ENCODE measurements at regions not wholly inside any gene's neighbourhood (a gene's known extent, or its start where the extent isn't known, plus 50 kb on each side); places are given as distances from the start of the nearest gene placed in this dataset.

DNA sequence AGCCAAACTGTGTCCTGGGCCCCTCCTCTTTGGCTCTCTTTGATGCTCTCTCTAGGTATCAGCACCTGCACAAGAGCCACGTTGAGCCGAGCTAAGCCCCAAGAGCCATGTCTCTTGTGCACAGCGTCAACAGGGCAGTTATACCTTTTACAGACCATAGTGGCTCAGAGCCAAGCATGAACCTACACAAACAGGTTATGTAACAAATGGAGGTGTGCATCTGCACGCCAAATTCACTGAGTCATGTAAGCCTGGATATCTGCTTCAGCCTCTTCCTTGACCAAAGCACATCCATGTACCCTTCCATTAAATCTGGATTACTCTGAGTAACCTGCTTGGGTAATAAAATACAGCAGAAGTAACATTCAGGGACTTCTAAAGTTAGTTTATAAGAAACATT is 509.7 kb downstream of the NAV3 start:
- DNase-seq (ENCODE audit: extremely low spot score) = no peak
- TF ChIP-seq, protein P1, sequence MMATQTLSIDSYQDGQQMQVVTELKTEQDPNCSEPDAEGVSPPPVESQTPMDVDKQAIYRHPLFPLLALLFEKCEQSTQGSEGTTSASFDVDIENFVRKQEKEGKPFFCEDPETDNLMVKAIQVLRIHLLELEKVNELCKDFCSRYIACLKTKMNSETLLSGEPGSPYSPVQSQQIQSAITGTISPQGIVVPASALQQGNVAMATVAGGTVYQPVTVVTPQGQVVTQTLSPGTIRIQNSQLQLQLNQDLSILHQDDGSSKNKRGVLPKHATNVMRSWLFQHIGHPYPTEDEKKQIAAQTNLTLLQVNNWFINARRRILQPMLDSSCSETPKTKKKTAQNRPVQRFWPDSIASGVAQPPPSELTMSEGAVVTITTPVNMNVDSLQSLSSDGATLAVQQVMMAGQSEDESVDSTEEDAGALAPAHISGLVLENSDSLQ (IDR thresholded peaks at IDR 0.05) = no peak
- no peak for TF ChIP-seq SP1 (IDR thresholded peaks at IDR 0.05)
- no peak for TF ChIP-seq BHLHE40 (IDR thresholded peaks at IDR 0.05; ENCODE audit: borderline replicate concordance)
- POLR2A ChIA-PET = no interaction called here
- CTCF ChIA-PET = interaction anchor here (0.6 kb wide), 1 partner anchor 123 kb away, joined by 3 read pairs; no protein-coding TSS in a partner anchor

GRCh38 chr12:78343657-78344056 is 513.0 kb downstream of the NAV3 start:
- no peak for TF ChIP-seq HDGF (IDR thresholded peaks at IDR 0.05; ENCODE audit: borderline replicate concordance)
- no peak for TF ChIP-seq BHLHE40 (IDR thresholded peaks at IDR 0.05; ENCODE audit: borderline replicate concordance)
- TF ChIP-seq LEF1 (IDR thresholded peaks at IDR 0.05; ENCODE audit: borderline replicate concordance) = no peak
- TF ChIP-seq L3MBTL2 (conservative IDR thresholded peaks at IDR 0.05) = no peak
- no peak for TF ChIP-seq NFRKB (IDR thresholded peaks at IDR 0.05)
- no peak for TF ChIP-seq ZNF384 (IDR thresholded peaks at IDR 0.05)
- no peak for TF ChIP-seq SUZ12 (IDR thresholded peaks at IDR 0.05)
- TF ChIP-seq FOXA1 (IDR thresholded peaks at IDR 0.05) = no peak
- TF ChIP-seq CTBP1 (IDR thresholded peaks at IDR 0.05; ENCODE audit: borderline replicate concordance) = no peak
- TF ChIP-seq, protein P1 (IDR thresholded peaks at IDR 0.05) = no peak
- TF ChIP-seq SP1 (IDR thresholded peaks at IDR 0.05) = no peak
- TF ChIP-seq TARDBP (IDR thresholded peaks at IDR 0.05) = no peak
- no peak for TF ChIP-seq FOXM1 (IDR thresholded peaks at IDR 0.05; ENCODE audit: borderline replicate concordance)
- TF ChIP-seq FOXK2 (IDR thresholded peaks at IDR 0.05) = no peak
- TF ChIP-seq ELF4 (IDR thresholded peaks at IDR 0.05) = no peak
- POLR2A ChIA-PET = no interaction called here
- CTCF ChIA-PET = no interaction called here
- no peak for DNase-seq (ENCODE audit: extremely low spot score)

GRCh38 chr12:78359520-78359919 is 505.1 kb upstream of the SYT1 start:
- POLR2A ChIA-PET = no interaction called here
- no peak for TF ChIP-seq BHLHE40 (IDR thresholded peaks at IDR 0.05; ENCODE audit: borderline replicate concordance)
- no peak for TF ChIP-seq ARNT (IDR thresholded peaks at IDR 0.05)
- no peak for TF ChIP-seq FOXA1 (IDR thresholded peaks at IDR 0.05)
- no peak for TF ChIP-seq SP1 (IDR thresholded peaks at IDR 0.05)
- TF ChIP-seq SUZ12 (IDR thresholded peaks at IDR 0.05) = no peak
- TF ChIP-seq CTBP1 (IDR thresholded peaks at IDR 0.05; ENCODE audit: borderline replicate concordance) = no peak
- no peak for TF ChIP-seq L3MBTL2 (conservative IDR thresholded peaks at IDR 0.05)
- no peak for TF ChIP-seq LEF1 (IDR thresholded peaks at IDR 0.05; ENCODE audit: borderline replicate concordance)
- no peak for TF ChIP-seq ELF4 (IDR thresholded peaks at IDR 0.05)
- TF ChIP-seq FOXM1 (IDR thresholded peaks at IDR 0.05; ENCODE audit: borderline replicate concordance) = no peak
- TF ChIP-seq, protein P1 (IDR thresholded peaks at IDR 0.05) = no peak
- no peak for TF ChIP-seq FOXK2 (IDR thresholded peaks at IDR 0.05)
- no peak for TF ChIP-seq TARDBP (IDR thresholded peaks at IDR 0.05)
- no peak for TF ChIP-seq NFRKB (IDR thresholded peaks at IDR 0.05)
- no peak for TF ChIP-seq HDGF (IDR thresholded peaks at IDR 0.05; ENCODE audit: borderline replicate concordance)
- no peak for TF ChIP-seq ZNF384 (IDR thresholded peaks at IDR 0.05)
- CTCF ChIA-PET = no interaction called here
- DNase-seq (ENCODE audit: extremely low spot score) = no peak

DNA sequence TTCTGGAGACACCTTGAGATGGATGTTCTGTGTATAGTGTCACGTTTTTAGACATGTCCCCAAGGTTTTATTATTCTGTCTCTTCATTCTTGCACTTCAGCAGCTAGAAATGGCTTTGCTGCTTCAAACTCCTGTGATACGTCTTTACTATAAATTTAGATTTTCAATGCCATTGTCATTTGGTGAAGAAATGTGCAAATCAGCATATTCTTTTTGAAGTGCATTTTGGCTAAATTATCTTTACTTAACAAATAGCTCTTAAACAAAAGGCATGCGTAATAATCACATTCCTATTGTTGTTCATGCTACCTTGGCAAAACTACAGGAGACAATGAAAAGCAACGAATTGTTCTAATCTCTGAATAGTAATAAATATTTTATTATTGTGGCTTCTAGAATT is 502.9 kb upstream of the SYT1 start:
- CTCF ChIA-PET = no interaction called here
- TF ChIP-seq TARDBP (IDR thresholded peaks at IDR 0.05) (no peak), ELF4 (IDR thresholded peaks at IDR 0.05) (no peak), NFRKB (IDR thresholded peaks at IDR 0.05) (no peak), ARNT (IDR thresholded peaks at IDR 0.05) (no peak), FOXM1 (IDR thresholded peaks at IDR 0.05; ENCODE audit: borderline replicate concordance) (no peak), FOXA1 (IDR thresholded peaks at IDR 0.05) (no peak), SP1 (IDR thresholded peaks at IDR 0.05) (no peak), LEF1 (IDR thresholded peaks at IDR 0.05; ENCODE audit: borderline replicate concordance) (no peak), BHLHE40 (IDR thresholded peaks at IDR 0.05; ENCODE audit: borderline replicate concordance) (no peak), SUZ12 (IDR thresholded peaks at IDR 0.05) (no peak), ZNF384 (IDR thresholded peaks at IDR 0.05) (no peak), L3MBTL2 (conservative IDR thresholded peaks at IDR 0.05) (no peak), FOXK2 (IDR thresholded peaks at IDR 0.05) (no peak), HDGF (IDR thresholded peaks at IDR 0.05; ENCODE audit: borderline replicate concordance) (no peak), CTBP1 (IDR thresholded peaks at IDR 0.05; ENCODE audit: borderline replicate concordance) (no peak)
- TF ChIP-seq, protein P1 (IDR thresholded peaks at IDR 0.05) = no peak
- no peak for DNase-seq (ENCODE audit: extremely low spot score)
- POLR2A ChIA-PET = no interaction called here

DNA sequence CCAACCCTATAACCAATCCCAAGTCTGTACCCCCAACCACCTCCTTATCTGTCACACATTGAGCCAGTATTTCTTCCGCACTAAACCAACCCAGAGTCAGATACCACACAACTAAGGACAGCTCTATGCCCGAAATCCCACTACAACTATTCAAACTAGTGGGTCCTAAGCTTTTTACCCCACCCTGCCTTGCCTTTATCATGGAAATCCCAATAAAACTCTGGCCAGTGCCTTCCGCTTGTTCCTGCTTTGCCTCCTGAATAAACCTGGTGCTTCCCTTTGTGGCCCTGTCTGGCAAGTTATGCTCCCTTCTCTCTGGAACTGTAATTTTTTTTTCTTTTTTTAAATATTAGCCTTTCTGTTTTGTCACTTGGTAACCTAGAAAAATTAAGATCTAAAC is 493.3 kb upstream of the SYT1 start:
- no peak for DNase-seq (ENCODE audit: extremely low spot score)
- CTCF ChIA-PET = no interaction called here
- no peak for TF ChIP-seq CTBP1 (IDR thresholded peaks at IDR 0.05; ENCODE audit: borderline replicate concordance)
- TF ChIP-seq BHLHE40 (IDR thresholded peaks at IDR 0.05; ENCODE audit: borderline replicate concordance) = no peak
- TF ChIP-seq ARNT (IDR thresholded peaks at IDR 0.05) = no peak
- TF ChIP-seq L3MBTL2 (conservative IDR thresholded peaks at IDR 0.05) = no peak
- TF ChIP-seq SUZ12 (IDR thresholded peaks at IDR 0.05) = no peak
- TF ChIP-seq ELF4 (IDR thresholded peaks at IDR 0.05) = no peak
- no peak for TF ChIP-seq SP1 (IDR thresholded peaks at IDR 0.05)
- no peak for TF ChIP-seq LEF1 (IDR thresholded peaks at IDR 0.05; ENCODE audit: borderline replicate concordance)
- TF ChIP-seq NFRKB (IDR thresholded peaks at IDR 0.05) = no peak
- TF ChIP-seq TARDBP (IDR thresholded peaks at IDR 0.05) = no peak
- TF ChIP-seq, protein P1 (IDR thresholded peaks at IDR 0.05) = no peak
- TF ChIP-seq FOXM1 (IDR thresholded peaks at IDR 0.05; ENCODE audit: borderline replicate concordance) = no peak
- TF ChIP-seq FOXK2 (IDR thresholded peaks at IDR 0.05) = no peak
- no peak for TF ChIP-seq HDGF (IDR thresholded peaks at IDR 0.05; ENCODE audit: borderline replicate concordance)
- TF ChIP-seq ZNF384 (IDR thresholded peaks at IDR 0.05) = no peak
- TF ChIP-seq FOXA1 (IDR thresholded peaks at IDR 0.05) = no peak
- POLR2A ChIA-PET = no interaction called here

Measured in HEK293T (cell line).